ENCODE measurements at regions not wholly inside any gene's neighbourhood (a gene's known extent, or its start where the extent isn't known, plus 50 kb on each side); places are given as distances from the start of the nearest gene placed in this dataset.

DNA sequence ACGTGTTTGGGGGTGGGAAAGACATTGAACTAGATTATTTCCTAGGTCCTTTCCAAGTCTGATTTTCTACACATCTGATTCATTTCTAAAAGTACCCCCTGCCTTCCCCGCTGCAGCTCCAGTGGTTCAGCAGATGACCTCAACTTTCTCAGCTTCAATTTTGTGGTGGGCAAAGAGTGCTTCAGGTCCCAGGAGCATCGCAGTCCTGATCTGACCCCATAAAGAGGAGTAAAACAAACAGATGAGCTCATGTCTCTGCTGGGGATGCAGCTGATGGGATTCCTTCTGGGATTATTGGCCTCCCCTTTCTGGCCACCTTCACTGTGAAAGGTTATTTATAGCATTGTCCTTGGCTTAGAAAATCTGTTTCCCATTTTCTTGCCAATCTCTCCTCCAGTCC, 337.0 kb upstream of the PLXNA2 start:
- DNase-seq = no peak
- Histone ChIP-seq H3K36me3 (replicated peaks; ENCODE audit: insufficient read depth, low read length) (no peaks in the 10 kb centered on the region), H4K20me1 (ENCODE audit: insufficient read depth, low read length) (no peaks in the 10 kb centered on the region), H3K4me3 (ENCODE audit: low read length) (no peak overlapping the region), H3K9me2 (replicated peaks; ENCODE audit: insufficient read depth, low read length) (no peaks in the 10 kb centered on the region), H3K79me2 (ENCODE audit: low read length) (no peaks in the 10 kb centered on the region), H3K4me1 (ENCODE audit: low read length) (no peaks in the 10 kb centered on the region), H3K27me3 (replicated peaks; ENCODE audit: insufficient read depth, low read length) (no peaks in the 10 kb centered on the region), H2AFZ (ENCODE audit: low read length) (no peak overlapping the region), H3K27ac (ENCODE audit: low read length) (no peak overlapping the region), H3K9me3 (replicated peaks; ENCODE audit: insufficient read depth, low read length) (no peaks in the 10 kb centered on the region), H3K4me2 (ENCODE audit: low read depth, low read length) (no peak overlapping the region), H3K9ac (ENCODE audit: low read length) (no peak overlapping the region), H3F3A (ENCODE audit: insufficient read depth, low read length) (no peaks in the 10 kb centered on the region)
- TF ChIP-seq, protein P1, sequence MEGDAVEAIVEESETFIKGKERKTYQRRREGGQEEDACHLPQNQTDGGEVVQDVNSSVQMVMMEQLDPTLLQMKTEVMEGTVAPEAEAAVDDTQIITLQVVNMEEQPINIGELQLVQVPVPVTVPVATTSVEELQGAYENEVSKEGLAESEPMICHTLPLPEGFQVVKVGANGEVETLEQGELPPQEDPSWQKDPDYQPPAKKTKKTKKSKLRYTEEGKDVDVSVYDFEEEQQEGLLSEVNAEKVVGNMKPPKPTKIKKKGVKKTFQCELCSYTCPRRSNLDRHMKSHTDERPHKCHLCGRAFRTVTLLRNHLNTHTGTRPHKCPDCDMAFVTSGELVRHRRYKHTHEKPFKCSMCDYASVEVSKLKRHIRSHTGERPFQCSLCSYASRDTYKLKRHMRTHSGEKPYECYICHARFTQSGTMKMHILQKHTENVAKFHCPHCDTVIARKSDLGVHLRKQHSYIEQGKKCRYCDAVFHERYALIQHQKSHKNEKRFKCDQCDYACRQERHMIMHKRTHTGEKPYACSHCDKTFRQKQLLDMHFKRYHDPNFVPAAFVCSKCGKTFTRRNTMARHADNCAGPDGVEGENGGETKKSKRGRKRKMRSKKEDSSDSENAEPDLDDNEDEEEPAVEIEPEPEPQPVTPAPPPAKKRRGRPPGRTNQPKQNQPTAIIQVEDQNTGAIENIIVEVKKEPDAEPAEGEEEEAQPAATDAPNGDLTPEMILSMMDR (IDR thresholded peaks at IDR 0.05; ENCODE audit: low read length) = no peak
- TF ChIP-seq EZH2 (optimal IDR thresholded peaks at IDR 0.05; ENCODE audit: low read depth, low read length) (no peak), EZH2phosphoT487 (IDR thresholded peaks at IDR 0.05; ENCODE audit: low read length) (no peak)

DNA sequence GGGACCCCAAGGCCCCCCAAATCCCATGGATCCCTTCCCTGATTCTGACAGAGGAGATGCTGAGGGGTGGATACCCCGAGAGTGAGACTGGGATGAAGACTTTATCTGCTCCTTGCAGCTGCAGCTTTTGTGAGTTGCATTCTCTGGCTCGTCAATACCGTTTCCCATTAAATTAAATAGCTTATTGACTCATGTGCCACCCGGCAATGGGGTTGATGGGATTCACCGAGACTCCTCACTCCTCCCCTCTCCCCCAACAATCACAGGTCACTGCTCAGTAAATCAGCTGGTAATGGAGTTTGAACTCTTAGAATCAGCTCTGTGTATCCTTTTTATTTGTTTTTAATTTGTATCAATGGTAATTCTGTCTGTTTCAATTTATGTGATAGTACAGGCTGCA, 337.5 kb upstream of the PLXNA2 start:
- Histone ChIP-seq H3K27ac (ENCODE audit: low read length) (no peak overlapping the region), H3K9ac (ENCODE audit: low read length) (no peak overlapping the region), H3K79me2 (ENCODE audit: low read length) (no peaks in the 10 kb centered on the region), H3F3A (ENCODE audit: insufficient read depth, low read length) (no peaks in the 10 kb centered on the region), H3K4me1 (ENCODE audit: low read length) (no peaks in the 10 kb centered on the region), H3K9me3 (replicated peaks; ENCODE audit: insufficient read depth, low read length) (no peaks in the 10 kb centered on the region), H3K4me3 (ENCODE audit: low read length) (no peak overlapping the region), H3K36me3 (replicated peaks; ENCODE audit: insufficient read depth, low read length) (no peaks in the 10 kb centered on the region), H4K20me1 (ENCODE audit: insufficient read depth, low read length) (no peaks in the 10 kb centered on the region), H3K9me2 (replicated peaks; ENCODE audit: insufficient read depth, low read length) (no peaks in the 10 kb centered on the region), H2AFZ (ENCODE audit: low read length) (no peak overlapping the region), H3K27me3 (replicated peaks; ENCODE audit: insufficient read depth, low read length) (no peaks in the 10 kb centered on the region), H3K4me2 (ENCODE audit: low read depth, low read length) (no peak overlapping the region)
- TF ChIP-seq EZH2 (optimal IDR thresholded peaks at IDR 0.05; ENCODE audit: low read depth, low read length) (no peak), EZH2phosphoT487 (IDR thresholded peaks at IDR 0.05; ENCODE audit: low read length) (no peak)
- TF ChIP-seq, protein P1 (IDR thresholded peaks at IDR 0.05; ENCODE audit: low read length) = no peak
- no peak for DNase-seq

GRCh38 chr1:208584167-208584755, 340.1 kb upstream of the PLXNA2 start:
- H3K27ac ChIP-seq (ENCODE audit: low read length) = no peak overlapping the region
- no peaks in the 10 kb centered on the region for H3F3A ChIP-seq (ENCODE audit: insufficient read depth, low read length)
- no peak overlapping the region for H3K4me2 ChIP-seq (ENCODE audit: low read depth, low read length)
- no peaks in the 10 kb centered on the region for H4K20me1 ChIP-seq (ENCODE audit: insufficient read depth, low read length)
- TF ChIP-seq EZH2 (optimal IDR thresholded peaks at IDR 0.05; ENCODE audit: low read depth, low read length) (no peak), EZH2phosphoT487 (IDR thresholded peaks at IDR 0.05; ENCODE audit: low read length) (no peak)
- TF ChIP-seq, protein P1 (IDR thresholded peaks at IDR 0.05; ENCODE audit: low read length) = no peak
- no peaks in the 10 kb centered on the region for H3K9me2 ChIP-seq (replicated peaks; ENCODE audit: insufficient read depth, low read length)
- no peaks in the 10 kb centered on the region for H3K27me3 ChIP-seq (replicated peaks; ENCODE audit: insufficient read depth, low read length)
- no peaks in the 10 kb centered on the region for H3K79me2 ChIP-seq (ENCODE audit: low read length)
- DNase-seq = no peak
- no peaks in the 10 kb centered on the region for H3K36me3 ChIP-seq (replicated peaks; ENCODE audit: insufficient read depth, low read length)
- no peaks in the 10 kb centered on the region for H3K4me1 ChIP-seq (ENCODE audit: low read length)
- no peak overlapping the region for H3K4me3 ChIP-seq (ENCODE audit: low read length)
- H2AFZ ChIP-seq (ENCODE audit: low read length) = no peak overlapping the region
- H3K9me3 ChIP-seq (replicated peaks; ENCODE audit: insufficient read depth, low read length) = no peaks in the 10 kb centered on the region
- no peak overlapping the region for H3K9ac ChIP-seq (ENCODE audit: low read length)

Measured in MM.1S (cell line).